Testis (tissue), 2 donors: ENCODE measurements at regions not wholly inside any gene's neighbourhood (a gene's known extent, or its start where the extent isn't known, plus 50 kb on each side); places are given as distances from the start of the nearest gene placed in this dataset.

Experiments used
- DNase-seq: peaks from one replicate; pipeline ENCODE4 v3.0.0-alpha.2; 2019
- H3K27ac ChIP-seq, 2 donors: fragments of 200-600 bp; sonication (generic); one replicate each; pipeline ENCODE4 v1.5.1; 2019
- H3K27me3 ChIP-seq: fragments of 200-600 bp; sonication (generic); one replicate; pipeline ENCODE4 v1.5.1; 2019
- H3K36me3 ChIP-seq: fragments of 200-600 bp; sonication (generic); one replicate; pipeline ENCODE4 v1.5.1; 2017; ENCODE audit warnings: low read depth; ENCODE audit errors: missing control alignments
- H3K4me1 ChIP-seq: fragments of 200-600 bp; sonication (generic); one replicate; pipeline ENCODE4 v1.5.1; 2019
- H3K4me3 ChIP-seq, 2 donors: fragments of 200-600 bp; sonication (generic); one replicate each; pipeline ENCODE4 v1.5.1; 2017 to 2019
- H3K9me3 ChIP-seq: fragments of 200-600 bp; sonication (generic); one replicate; pipeline ENCODE4 v1.5.1; 2017
- CTCF ChIP-seq, 3 experiments: fragments of 450-650 bp in 2 of 3; fragments of 200-600 bp in 1 of 3; sonication (generic) in 1 of 3; IDR thresholded peaks; one replicate each; pipeline ENCODE4 v1.5.1; 2016 to 2019; ENCODE audit warnings: antibody characterized with exemption in 3 of 3, mild to moderate bottlenecking in 2 of 3, moderate library complexity in 1 of 3
- POLR2A ChIP-seq: fragments of 450-650 bp; IDR thresholded peaks from one replicate; pipeline ENCODE4 v1.6.1; 2017; ENCODE audit warnings: antibody characterized with exemption, mild to moderate bottlenecking, moderate library complexity
- WGBS, 2 donors: methylation state at CpG; one replicate each; pipeline ENCODE4 v1.1.5; 2018; 5-methylcytosine and 5-hydroxymethylcytosine counted together
- intact Hi-C: fragments of 100-400 bp; cut with DNase I; formaldehyde crosslinking; loops from one replicate; pipeline ENCODE4 v1.15.1; 2023; ENCODE audit warnings: low total_unique reads

DNA sequence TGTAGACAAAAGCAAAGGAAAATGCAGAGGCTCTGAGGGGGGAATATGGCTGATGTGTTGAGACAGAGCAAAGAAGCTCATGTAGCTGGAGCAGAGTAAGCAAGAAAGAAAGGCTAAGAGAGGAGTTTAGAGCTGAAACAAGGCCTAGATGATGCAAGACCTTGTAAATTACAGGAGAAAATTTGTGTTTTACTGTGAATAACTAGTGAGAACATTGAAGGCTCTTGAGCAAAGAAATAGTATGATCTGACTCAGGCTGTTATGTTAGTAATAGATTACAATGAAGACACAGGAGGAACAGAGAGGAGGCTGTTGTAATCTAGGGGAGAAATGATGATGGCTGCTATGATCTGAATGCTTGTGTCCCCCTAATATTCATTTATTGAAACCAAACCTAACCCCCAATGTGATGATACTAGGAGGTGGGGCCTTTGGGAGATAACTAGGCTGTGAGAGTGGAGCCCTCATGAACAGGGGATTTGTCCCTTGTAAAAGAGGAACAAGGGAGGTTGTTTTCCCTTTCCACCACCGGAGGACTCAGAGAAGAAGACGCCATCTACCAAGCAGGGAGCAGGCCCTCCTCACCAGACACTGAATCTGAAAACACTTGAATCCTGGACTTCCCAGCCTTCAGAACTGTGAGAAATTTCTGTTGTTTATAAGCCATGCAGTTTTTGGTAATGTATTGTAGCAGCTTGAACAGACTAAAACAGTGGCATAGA lies 394.9 kb downstream of the HTR7 start:
- DNase-seq: no peak

DNA sequence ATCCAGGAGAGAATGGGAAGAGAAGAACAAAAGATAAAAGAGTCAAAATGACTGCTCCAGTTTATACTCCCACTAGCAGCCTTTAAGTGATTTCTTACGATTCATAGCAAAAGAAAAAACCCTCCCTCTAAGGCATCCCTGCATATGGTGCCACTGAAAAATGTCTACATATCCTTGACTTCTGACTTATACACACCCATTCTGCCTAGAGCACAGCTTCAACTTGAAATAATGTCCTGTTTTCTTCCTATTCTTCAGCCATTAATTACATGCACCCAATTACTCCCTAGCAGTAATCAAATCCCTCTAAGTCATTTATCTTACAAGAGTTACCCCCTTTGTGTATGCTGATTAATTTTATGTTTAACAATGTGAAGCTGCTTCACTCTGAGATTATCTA lies 393.5 kb downstream of the HTR7 start:
- Histone ChIP-seq H3K4me1 (no peaks in the 10 kb centered on the region), H3K36me3 (no peaks in the 10 kb centered on the region), H3K27ac (no peak overlapping the region), H3K4me3 (no peak overlapping the region), H3K27me3 (no peaks in the 10 kb centered on the region), H3K9me3 (no peaks in the 10 kb centered on the region)
- no peak for DNase-seq
- 34 to 38% methylated on average over 1 of the region's 1 CpG for WGBS, 2 donors
- intact Hi-C loops: no loop called here
- no peak for TF ChIP-seq POLR2A
- no peak for TF ChIP-seq CTCF (IDR thresholded peaks at IDR 0.05)

More for the DNA sequence above, 394.9 kb downstream of the HTR7 start:
- no peaks in the 10 kb centered on the region for H3K36me3 ChIP-seq
- H3K27me3 ChIP-seq: no peaks in the 10 kb centered on the region
- no peak for TF ChIP-seq POLR2A
- no peak for TF ChIP-seq CTCF (IDR thresholded peaks at IDR 0.05)
- WGBS, 2 donors: 89 to 100% methylated on average over 2 of the region's 2 CpGs
- H3K9me3 ChIP-seq: no peaks in the 10 kb centered on the region
- no peaks in the 10 kb centered on the region for H3K4me1 ChIP-seq
- H3K4me3 ChIP-seq: no peak overlapping the region
- intact Hi-C loops: no loop called here
- no peak overlapping the region for H3K27ac ChIP-seq

DNA sequence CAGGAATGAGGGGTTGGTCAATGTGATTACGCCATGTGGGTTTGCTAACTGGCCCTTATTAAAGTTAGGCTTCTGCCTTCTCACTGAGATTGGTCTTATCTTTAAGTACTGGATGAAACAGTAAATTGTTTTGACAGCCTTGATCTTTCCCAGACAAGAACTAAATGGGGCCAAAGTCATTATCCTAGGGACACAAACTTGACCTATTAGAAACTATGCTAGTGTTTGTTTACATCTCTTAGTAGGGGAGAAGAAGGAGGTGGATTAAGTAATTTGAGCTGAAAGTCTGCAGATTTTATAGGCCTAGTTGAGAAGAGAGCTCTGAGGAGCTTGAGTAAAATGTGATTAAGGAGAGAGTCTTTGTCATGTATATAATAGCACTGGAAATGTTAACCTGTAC lies 386.9 kb downstream of the HTR7 start:
- H3K4me1 ChIP-seq: no peaks in the 10 kb centered on the region
- 83 to 84% methylated on average over 1 of the region's 1 CpG for WGBS, 2 donors
- H3K27me3 ChIP-seq: no peaks in the 10 kb centered on the region
- no peak overlapping the region for H3K4me3 ChIP-seq
- H3K27ac ChIP-seq: no peak overlapping the region
- H3K9me3 ChIP-seq: no peaks in the 10 kb centered on the region
- intact Hi-C loops: no loop called here
- no peak for TF ChIP-seq POLR2A
- no peak for TF ChIP-seq CTCF (IDR thresholded peaks at IDR 0.05)
- no peaks in the 10 kb centered on the region for H3K36me3 ChIP-seq
- DNase-seq: no peak

GRCh38 chr10:90480466-90480865 lies 377.4 kb downstream of the HTR7 start:
- intact Hi-C loops: no loop called here
- no peak overlapping the region for H3K4me3 ChIP-seq
- TF ChIP-seq POLR2A (no peak), CTCF (IDR thresholded peaks at IDR 0.05) (no peak)

GRCh38 chr10:90481326-90481923 lies 376.4 kb downstream of the HTR7 start:
- Histone ChIP-seq H3K36me3 (no peaks in the 10 kb centered on the region), H3K27ac (no peak overlapping the region), H3K9me3 (no peaks in the 10 kb centered on the region), H3K27me3 (no peaks in the 10 kb centered on the region), H3K4me1 (no peaks in the 10 kb centered on the region), H3K4me3 (no peak overlapping the region)
- intact Hi-C loops: no loop called here
- no peak for TF ChIP-seq POLR2A
- no peak for TF ChIP-seq CTCF (IDR thresholded peaks at IDR 0.05)
- no peak for DNase-seq
- 91 to 92% methylated on average over 4 of the region's 4 CpGs for WGBS, 2 donors

More at GRCh38 chr10:90480466-90480865, 377.4 kb downstream of the HTR7 start:
- no peak overlapping the region for H3K27ac ChIP-seq
- no peaks in the 10 kb centered on the region for H3K36me3 ChIP-seq
- no peaks in the 10 kb centered on the region for H3K27me3 ChIP-seq
- no peaks in the 10 kb centered on the region for H3K9me3 ChIP-seq
- no peak for DNase-seq
- no peaks in the 10 kb centered on the region for H3K4me1 ChIP-seq
